SU-DHL-6 (cell line): ENCODE measurements at regions not wholly inside any gene's neighbourhood (a gene's known extent, or its start where the extent isn't known, plus 50 kb on each side); places are given as distances from the start of the nearest gene placed in this dataset.

Experiments
- CTCF ChIP-seq: fragments of 200-600 bp; sonication (generic); IDR thresholded peaks from one replicate; pipeline ENCODE4 v1.5.1; 2017; ENCODE audit warnings: antibody characterized with exemption, mild to moderate bottlenecking, low read length, moderate library complexity; ENCODE audit not compliant: insufficient read depth, poor library complexity, severe bottlenecking
- EZH2phosphoT487 ChIP-seq: fragments of 200-600 bp; sonication (generic), shearing (Covaris generic); conservative IDR thresholded peaks from 2 replicates; pipeline ENCODE4 v1.6.1; 2018; ENCODE audit warnings: mild to moderate bottlenecking, antibody characterized with exemption, low read length, moderate library complexity, mixed read lengths

- TF ChIP-seq CTCF (no peak), EZH2phosphoT487 (no peak)
Measured at GRCh38 chr3:127371846-127372245, 84.0 kb upstream of the PRR20G start.
